HS-5 (cell line): ENCODE measurements at regions not wholly inside any gene's neighbourhood (a gene's known extent, or its start where the extent isn't known, plus 50 kb on each side); places are given as distances from the start of the nearest gene placed in this dataset.
"Not testable (repeated sequence)": the region's sequence is repeated elsewhere in the genome, so short reads cannot be mapped to it uniquely, and the experiment has no call there.

ENCODE experiments used
- DNase-seq: peaks from one replicate; pipeline ENCODE4 v3.0.0-alpha.2; 2012; ENCODE audit warnings: low read depth

- no peak for DNase-seq
These were observed 273.5 kb upstream of the EDA2R start for GRCh38 chrX:66912417-66912816.

GRCh38 chrX:66902081-66902480, 263.2 kb upstream of the EDA2R start:
- DNase-seq, result no peak

- no peak for DNase-seq
These were observed 262.0 kb upstream of the EDA2R start for GRCh38 chrX:66900886-66901285.

GRCh38 chrX:66892004-66892403, 253.1 kb upstream of the EDA2R start:
- no peak for DNase-seq

GRCh38 chrX:66889418-66889817, 250.5 kb upstream of the EDA2R start:
- DNase-seq, result no peak

- no peak for DNase-seq
These were observed 243.2 kb upstream of the EDA2R start for GRCh38 chrX:66882101-66882500.

- DNase-seq, result no peak
These were observed 237.9 kb upstream of the EDA2R start for GRCh38 chrX:66876776-66877175.

GRCh38 chrX:66872771-66873170, 233.9 kb upstream of the EDA2R start:
- DNase-seq, result no peak

GRCh38 chrX:66863721-66864120, 224.8 kb upstream of the EDA2R start:
- no peak for DNase-seq

GRCh38 chrX:66833426-66833825, 194.5 kb upstream of the EDA2R start:
- DNase-seq, result no peak

- DNase-seq, result no peak
These were observed 176.3 kb upstream of the EDA2R start for GRCh38 chrX:66815227-66815626.

- DNase-seq, result not testable (repeated sequence)
These were observed 155.6 kb upstream of the EDA2R start for GRCh38 chrX:66794514-66794913.

GRCh38 chrX:66766318-66766717, 127.4 kb upstream of the EDA2R start:
- DNase-seq, result no peak

GRCh38 chrX:66760651-66761050, 121.8 kb upstream of the EDA2R start:
- DNase-seq, result no peak

GRCh38 chrX:66756717-66757116, 117.8 kb upstream of the EDA2R start:
- DNase-seq, result no peak

GRCh38 chrX:66751136-66751782, 112.4 kb upstream of the EDA2R start:
- no peak for DNase-seq

- DNase-seq, result not testable (repeated sequence)
These were observed 105.6 kb upstream of the EDA2R start for GRCh38 chrX:66744519-66744918.

- DNase-seq, result peak; percentile 3
These were observed 92.5 kb upstream of the EDA2R start for GRCh38 chrX:66731398-66731797.

GRCh38 chrX:66728818-66729271, 90.0 kb upstream of the EDA2R start:
- DNase-seq, result peak; percentile 31

- DNase-seq, result peak; percentile 3
These were observed 79.0 kb upstream of the EDA2R start for GRCh38 chrX:66717926-66718325.

- no peak for DNase-seq
These were observed 59.7 kb upstream of the EDA2R start for GRCh38 chrX:66698273-66699204.

GRCh38 chrX:66692512-66692911, 53.6 kb upstream of the EDA2R start:
- DNase-seq, result not testable (repeated sequence)
